ENCODE measurements at regions not wholly inside any gene's neighbourhood (a gene's known extent, or its start where the extent isn't known, plus 50 kb on each side); places are given as distances from the start of the nearest gene placed in this dataset.

DNA sequence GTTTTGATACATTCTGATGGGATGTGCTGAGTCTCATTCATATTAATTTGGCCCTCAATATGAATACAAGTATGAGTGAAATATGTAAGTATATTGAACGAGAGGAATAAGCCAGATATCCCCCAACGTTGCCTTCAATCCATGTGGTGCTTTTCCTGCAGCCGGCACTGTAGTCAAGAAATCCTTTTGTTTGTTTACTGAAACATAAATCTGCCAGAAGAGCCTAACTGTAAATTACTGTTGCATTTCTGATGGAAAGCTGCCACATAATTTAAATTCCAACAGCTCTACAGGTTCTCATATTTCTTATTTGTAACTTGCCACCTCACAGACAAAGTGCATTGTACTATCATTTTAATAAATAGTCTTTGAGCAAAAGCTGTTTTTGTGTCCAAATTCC lies 314.0 kb downstream of the KBTBD8 start (continued):
- no peak for TF ChIP-seq HNF4G (IDR thresholded peaks at IDR 0.05)
- no peak for TF ChIP-seq GABPA (IDR thresholded peaks at IDR 0.05 in 1 of 2, conservative IDR thresholded peaks at IDR 0.05 in 1 of 2)
- TF ChIP-seq TAF1 (conservative IDR thresholded peaks at IDR 0.05) = no peak
- TF ChIP-seq FOXA2 (IDR thresholded peaks at IDR 0.05) = no peak
- no peak for TF ChIP-seq RXRA (IDR thresholded peaks at IDR 0.05)
- TF ChIP-seq EGR1 (IDR thresholded peaks at IDR 0.05; ENCODE audit: low read depth in 2 of 2) = no peak
- TF ChIP-seq NR2F2 (IDR thresholded peaks at IDR 0.05) = no peak
- TF ChIP-seq, protein P1, sequence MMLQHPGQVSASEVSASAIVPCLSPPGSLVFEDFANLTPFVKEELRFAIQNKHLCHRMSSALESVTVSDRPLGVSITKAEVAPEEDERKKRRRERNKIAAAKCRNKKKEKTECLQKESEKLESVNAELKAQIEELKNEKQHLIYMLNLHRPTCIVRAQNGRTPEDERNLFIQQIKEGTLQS (IDR thresholded peaks at IDR 0.05) = no peak
- TF ChIP-seq MAX (IDR thresholded peaks at IDR 0.05) = no peak

DNA sequence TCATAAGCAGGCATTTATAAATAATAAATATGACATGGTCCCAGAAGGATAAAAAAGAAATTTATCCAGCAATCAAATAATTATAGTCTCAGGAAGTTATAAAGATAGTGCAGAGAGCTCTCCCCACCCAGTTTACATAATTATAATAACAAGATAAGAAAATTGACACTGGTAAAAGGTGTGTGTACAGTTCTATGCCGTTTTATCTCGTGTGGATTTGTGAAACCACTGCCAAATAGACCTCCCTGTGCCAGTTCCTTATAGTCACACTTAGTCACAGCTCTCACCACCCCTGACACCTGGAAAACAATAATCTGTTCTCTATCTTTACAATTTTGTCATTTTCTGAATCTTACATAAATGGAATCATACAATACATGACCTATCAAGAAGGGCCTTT lies 320.1 kb downstream of the KBTBD8 start:
- H3K4me3 ChIP-seq (ENCODE audit: low read depth in 1 of 3, low read length in 3 of 3) = no peak overlapping the region
- WGBS = 42% methylated on average over 2 of the region's 2 CpGs
- TF ChIP-seq FOXA2 (IDR thresholded peaks at IDR 0.05) (no peak), NR2F2 (IDR thresholded peaks at IDR 0.05) (no peak), MAX (IDR thresholded peaks at IDR 0.05) (no peak), RAD21 (IDR thresholded peaks at IDR 0.05) (no peak), JUND (IDR thresholded peaks at IDR 0.05) (no peak), RXRA (IDR thresholded peaks at IDR 0.05) (no peak), FOXA1 (IDR thresholded peaks at IDR 0.05) (no peak), GABPA (IDR thresholded peaks at IDR 0.05 in 1 of 2, conservative IDR thresholded peaks at IDR 0.05 in 1 of 2) (no peak), YY1 (IDR thresholded peaks at IDR 0.05) (no peak), HNF4G (IDR thresholded peaks at IDR 0.05) (no peak), EGR1 (IDR thresholded peaks at IDR 0.05; ENCODE audit: low read depth in 2 of 2) (no peak), SP1 (IDR thresholded peaks at IDR 0.05) (no peak), TAF1 (conservative IDR thresholded peaks at IDR 0.05) (no peak), HNF4A (conservative IDR thresholded peaks at IDR 0.05) (no peak)
- TF ChIP-seq, protein P2, sequence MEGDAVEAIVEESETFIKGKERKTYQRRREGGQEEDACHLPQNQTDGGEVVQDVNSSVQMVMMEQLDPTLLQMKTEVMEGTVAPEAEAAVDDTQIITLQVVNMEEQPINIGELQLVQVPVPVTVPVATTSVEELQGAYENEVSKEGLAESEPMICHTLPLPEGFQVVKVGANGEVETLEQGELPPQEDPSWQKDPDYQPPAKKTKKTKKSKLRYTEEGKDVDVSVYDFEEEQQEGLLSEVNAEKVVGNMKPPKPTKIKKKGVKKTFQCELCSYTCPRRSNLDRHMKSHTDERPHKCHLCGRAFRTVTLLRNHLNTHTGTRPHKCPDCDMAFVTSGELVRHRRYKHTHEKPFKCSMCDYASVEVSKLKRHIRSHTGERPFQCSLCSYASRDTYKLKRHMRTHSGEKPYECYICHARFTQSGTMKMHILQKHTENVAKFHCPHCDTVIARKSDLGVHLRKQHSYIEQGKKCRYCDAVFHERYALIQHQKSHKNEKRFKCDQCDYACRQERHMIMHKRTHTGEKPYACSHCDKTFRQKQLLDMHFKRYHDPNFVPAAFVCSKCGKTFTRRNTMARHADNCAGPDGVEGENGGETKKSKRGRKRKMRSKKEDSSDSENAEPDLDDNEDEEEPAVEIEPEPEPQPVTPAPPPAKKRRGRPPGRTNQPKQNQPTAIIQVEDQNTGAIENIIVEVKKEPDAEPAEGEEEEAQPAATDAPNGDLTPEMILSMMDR (IDR thresholded peaks at IDR 0.05; ENCODE audit: low read depth, low read length, missing input control) = no peak
- TF ChIP-seq, protein P3, sequence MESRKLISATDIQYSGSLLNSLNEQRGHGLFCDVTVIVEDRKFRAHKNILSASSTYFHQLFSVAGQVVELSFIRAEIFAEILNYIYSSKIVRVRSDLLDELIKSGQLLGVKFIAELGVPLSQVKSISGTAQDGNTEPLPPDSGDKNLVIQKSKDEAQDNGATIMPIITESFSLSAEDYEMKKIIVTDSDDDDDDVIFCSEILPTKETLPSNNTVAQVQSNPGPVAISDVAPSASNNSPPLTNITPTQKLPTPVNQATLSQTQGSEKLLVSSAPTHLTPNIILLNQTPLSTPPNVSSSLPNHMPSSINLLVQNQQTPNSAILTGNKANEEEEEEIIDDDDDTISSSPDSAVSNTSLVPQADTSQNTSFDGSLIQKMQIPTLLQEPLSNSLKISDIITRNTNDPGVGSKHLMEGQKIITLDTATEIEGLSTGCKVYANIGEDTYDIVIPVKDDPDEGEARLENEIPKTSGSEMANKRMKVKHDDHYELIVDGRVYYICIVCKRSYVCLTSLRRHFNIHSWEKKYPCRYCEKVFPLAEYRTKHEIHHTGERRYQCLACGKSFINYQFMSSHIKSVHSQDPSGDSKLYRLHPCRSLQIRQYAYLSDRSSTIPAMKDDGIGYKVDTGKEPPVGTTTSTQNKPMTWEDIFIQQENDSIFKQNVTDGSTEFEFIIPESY (IDR thresholded peaks at IDR 0.05) = no peak
- TF ChIP-seq, protein P1 (IDR thresholded peaks at IDR 0.05) = no peak
- no peak for DNase-seq (ENCODE audit: low spot score)
- no peaks in the 10 kb centered on the region for H3K9me3 ChIP-seq (ENCODE audit: control insufficient read depth in 4 of 4, low read length in 3 of 4)
- no peaks in the 10 kb centered on the region for H3K36me3 ChIP-seq (ENCODE audit: control insufficient read depth in 4 of 4, insufficient read depth in 3 of 4, low read depth in 1 of 4, low read length in 3 of 4)
- no peak overlapping the region for H3K27ac ChIP-seq (ENCODE audit: low read depth in 1 of 2, low read length in 2 of 2)
- H3K4me1 ChIP-seq (ENCODE audit: control insufficient read depth in 4 of 4, insufficient read depth in 4 of 4, low read length in 3 of 4) = no peaks in the 10 kb centered on the region
- no peaks in the 10 kb centered on the region for H3K27me3 ChIP-seq (ENCODE audit: control insufficient read depth in 4 of 4, insufficient read depth in 4 of 4, low read length in 3 of 4)
- H3K9ac ChIP-seq (ENCODE audit: low read depth in 1 of 2, low read length in 2 of 2) = no peak overlapping the region

- H3K9me3 ChIP-seq (ENCODE audit: control insufficient read depth in 4 of 4, low read length in 3 of 4) = no peaks in the 10 kb centered on the region
- no peak overlapping the region for H3K27ac ChIP-seq (ENCODE audit: low read depth in 1 of 2, low read length in 2 of 2)
- H3K36me3 ChIP-seq (ENCODE audit: control insufficient read depth in 4 of 4, insufficient read depth in 3 of 4, low read depth in 1 of 4, low read length in 3 of 4) = no peaks in the 10 kb centered on the region
- H3K27me3 ChIP-seq (ENCODE audit: control insufficient read depth in 4 of 4, insufficient read depth in 4 of 4, low read length in 3 of 4) = no peaks in the 10 kb centered on the region
- no peak overlapping the region for H3K4me3 ChIP-seq (ENCODE audit: low read depth in 1 of 3, low read length in 3 of 3)
- no peak for DNase-seq (ENCODE audit: low spot score)
- no peak overlapping the region for H3K9ac ChIP-seq (ENCODE audit: low read depth in 1 of 2, low read length in 2 of 2)
- no peaks in the 10 kb centered on the region for H3K4me1 ChIP-seq (ENCODE audit: control insufficient read depth in 4 of 4, insufficient read depth in 4 of 4, low read length in 3 of 4)
- TF ChIP-seq JUND (IDR thresholded peaks at IDR 0.05) (no peak), HNF4A (conservative IDR thresholded peaks at IDR 0.05) (no peak), FOXA2 (IDR thresholded peaks at IDR 0.05) (no peak), FOXA1 (IDR thresholded peaks at IDR 0.05) (no peak), YY1 (IDR thresholded peaks at IDR 0.05) (no peak), MAX (IDR thresholded peaks at IDR 0.05) (no peak), TAF1 (conservative IDR thresholded peaks at IDR 0.05) (no peak)
- TF ChIP-seq, protein P2 (IDR thresholded peaks at IDR 0.05; ENCODE audit: low read depth, low read length, missing input control) = no peak
These were observed 326.4 kb downstream of the KBTBD8 start for GRCh38 chr3:67324554-67324953.
